Endothelial cell (in vitro differentiated cells): ENCODE measurements at regions not wholly inside any gene's neighbourhood (a gene's known extent, or its start where the extent isn't known, plus 50 kb on each side); places are given as distances from the start of the nearest gene placed in this dataset.

Experiments
- DNase-seq: peaks from one replicate; pipeline ENCODE4 v3.0.0; 2021; ENCODE audit warnings: low spot score
- H3K27ac Mint-ChIP-seq: one replicate; pipeline ENCODE4 v1.8.0; 2021; ENCODE audit warnings: mixed read lengths, inconsistent platforms; ENCODE audit not compliant: unreplicated experiment
- H3K27me3 Mint-ChIP-seq: one replicate; pipeline ENCODE4 v1.8.0; 2021; ENCODE audit warnings: mild to moderate bottlenecking, moderate library complexity, mixed read lengths, inconsistent platforms; ENCODE audit not compliant: unreplicated experiment
- H3K36me3 Mint-ChIP-seq: one replicate; pipeline ENCODE4 v1.8.0; 2021; ENCODE audit warnings: mild to moderate bottlenecking, low read depth, mixed read lengths, inconsistent platforms; ENCODE audit not compliant: unreplicated experiment
- H3K4me1 Mint-ChIP-seq: one replicate; pipeline ENCODE4 v1.8.0; 2021; ENCODE audit warnings: mild to moderate bottlenecking, mixed read lengths, inconsistent platforms; ENCODE audit not compliant: unreplicated experiment
- H3K4me3 Mint-ChIP-seq: one replicate; pipeline ENCODE4 v1.8.0; 2021; ENCODE audit warnings: mild to moderate bottlenecking, mixed read lengths, inconsistent platforms; ENCODE audit not compliant: unreplicated experiment
- H3K9me3 Mint-ChIP-seq: one replicate; pipeline ENCODE4 v1.8.0; 2021; ENCODE audit warnings: mixed read lengths, inconsistent platforms; ENCODE audit not compliant: unreplicated experiment
- TF ChIP-seq, protein P1 (sequence below): fragments of 200-600 bp; sonication (generic); IDR thresholded peaks from one replicate; pipeline ENCODE4 v1.5.0; 2021; ENCODE audit warnings: antibody characterized with exemption; ENCODE audit not compliant: unreplicated experiment

GRCh38 chr5:40406741-40407211 lies 272.9 kb upstream of the PTGER4 start:
- Mint-ChIP-seq H3K4me1 (peaks cover 14% of the 10 kb centered on the region), H3K27ac (no peak overlapping the region), H3K4me3 (no peak overlapping the region), H3K9me3 (no peaks in the 10 kb centered on the region), H3K36me3 (no peaks in the 10 kb centered on the region), H3K27me3 (peaks cover 2% of the 10 kb centered on the region)
- TF ChIP-seq, protein P1, sequence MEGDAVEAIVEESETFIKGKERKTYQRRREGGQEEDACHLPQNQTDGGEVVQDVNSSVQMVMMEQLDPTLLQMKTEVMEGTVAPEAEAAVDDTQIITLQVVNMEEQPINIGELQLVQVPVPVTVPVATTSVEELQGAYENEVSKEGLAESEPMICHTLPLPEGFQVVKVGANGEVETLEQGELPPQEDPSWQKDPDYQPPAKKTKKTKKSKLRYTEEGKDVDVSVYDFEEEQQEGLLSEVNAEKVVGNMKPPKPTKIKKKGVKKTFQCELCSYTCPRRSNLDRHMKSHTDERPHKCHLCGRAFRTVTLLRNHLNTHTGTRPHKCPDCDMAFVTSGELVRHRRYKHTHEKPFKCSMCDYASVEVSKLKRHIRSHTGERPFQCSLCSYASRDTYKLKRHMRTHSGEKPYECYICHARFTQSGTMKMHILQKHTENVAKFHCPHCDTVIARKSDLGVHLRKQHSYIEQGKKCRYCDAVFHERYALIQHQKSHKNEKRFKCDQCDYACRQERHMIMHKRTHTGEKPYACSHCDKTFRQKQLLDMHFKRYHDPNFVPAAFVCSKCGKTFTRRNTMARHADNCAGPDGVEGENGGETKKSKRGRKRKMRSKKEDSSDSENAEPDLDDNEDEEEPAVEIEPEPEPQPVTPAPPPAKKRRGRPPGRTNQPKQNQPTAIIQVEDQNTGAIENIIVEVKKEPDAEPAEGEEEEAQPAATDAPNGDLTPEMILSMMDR = no peak
- DNase-seq = no peak

- Mint-ChIP-seq H3K4me1 (peaks cover 12% of the 10 kb centered on the region), H3K9me3 (no peaks in the 10 kb centered on the region), H3K27ac (no peak overlapping the region), H3K4me3 (no peak overlapping the region), H3K27me3 (peaks cover 2% of the 10 kb centered on the region), H3K36me3 (no peaks in the 10 kb centered on the region)
- TF ChIP-seq, protein P1 = no peak
- DNase-seq = no peak
These were observed 273.5 kb upstream of the PTGER4 start for GRCh38 chr5:40405996-40406740.

DNA sequence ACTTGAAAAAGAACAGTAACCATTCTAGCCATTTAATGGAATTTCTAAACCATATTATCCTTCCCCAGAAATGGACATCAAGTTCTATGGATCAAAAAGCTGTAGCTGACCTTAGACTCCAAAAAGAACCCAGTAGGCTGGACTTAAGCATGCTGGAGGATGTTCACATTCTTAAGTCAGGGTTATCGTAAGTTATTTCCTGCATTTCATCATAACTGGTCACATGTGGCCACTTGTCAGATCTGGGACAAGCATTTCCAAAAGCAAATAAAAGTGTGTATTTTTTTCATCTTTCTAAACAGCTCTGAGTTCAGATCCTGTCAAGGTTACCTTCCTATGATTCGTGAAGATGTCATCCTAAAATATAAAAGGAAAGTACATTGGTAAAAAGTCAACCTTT lies 274.5 kb upstream of the PTGER4 start:
- Mint-ChIP-seq H3K27me3 (peaks cover 2% of the 10 kb centered on the region), H3K4me3 (no peak overlapping the region), H3K36me3 (no peaks in the 10 kb centered on the region), H3K9me3 (no peaks in the 10 kb centered on the region), H3K27ac (no peak overlapping the region), H3K4me1 (peaks cover 4% of the 10 kb centered on the region)
- TF ChIP-seq, protein P1 = no peak
- DNase-seq = no peak

DNA sequence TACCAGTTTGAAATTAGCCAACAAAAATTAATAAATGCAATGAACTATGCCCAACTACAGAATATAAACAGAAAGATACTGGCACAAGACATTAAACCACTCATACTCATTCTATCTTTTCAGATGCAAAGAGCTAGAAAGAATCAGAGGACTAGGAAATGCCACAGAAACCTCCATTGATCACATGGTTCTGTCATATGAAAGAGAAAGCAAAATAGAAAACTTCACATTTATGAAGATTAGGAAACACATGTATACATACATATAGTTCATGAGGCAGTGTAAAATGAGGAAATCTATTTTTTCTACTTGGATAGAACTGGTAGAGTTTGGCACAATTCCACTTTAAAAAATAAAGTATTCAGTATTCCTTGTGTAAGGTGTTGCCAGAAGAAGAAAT lies 275.1 kb upstream of the PTGER4 start:
- Mint-ChIP-seq H3K27me3 (peaks cover 2% of the 10 kb centered on the region), H3K36me3 (no peaks in the 10 kb centered on the region), H3K4me1 (peaks cover 2% of the 10 kb centered on the region), H3K9me3 (no peaks in the 10 kb centered on the region), H3K27ac (no peak overlapping the region), H3K4me3 (no peak overlapping the region)
- no peak for DNase-seq
- TF ChIP-seq, protein P1 = no peak

DNA sequence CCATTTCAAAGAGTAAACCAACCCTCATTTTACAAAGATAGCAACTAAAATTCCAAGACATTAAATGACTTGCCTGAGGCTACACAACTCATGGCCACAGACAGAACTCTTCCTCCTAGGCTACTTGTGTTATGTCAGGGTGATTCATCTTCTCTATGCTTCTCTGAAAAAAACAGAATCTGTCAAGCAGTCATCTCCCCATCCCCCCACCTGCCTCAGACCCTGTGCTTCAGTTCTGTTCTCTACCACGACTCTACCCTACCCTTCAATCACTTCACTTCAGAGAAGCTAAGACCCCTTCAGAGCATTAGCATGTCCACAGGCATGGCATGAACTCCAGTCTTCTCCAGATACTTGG lies 277.7 kb upstream of the PTGER4 start:
- Mint-ChIP-seq H3K4me1 (no peaks in the 10 kb centered on the region), H3K9me3 (no peaks in the 10 kb centered on the region), H3K27ac (no peak overlapping the region), H3K27me3 (peaks cover 2% of the 10 kb centered on the region), H3K4me3 (no peak overlapping the region), H3K36me3 (no peaks in the 10 kb centered on the region)
- DNase-seq = no peak
- TF ChIP-seq, protein P1 = no peak
